OCI-LY1 (cell line): ENCODE measurements at regions not wholly inside any gene's neighbourhood (a gene's known extent, or its start where the extent isn't known, plus 50 kb on each side); places are given as distances from the start of the nearest gene placed in this dataset.
"Not testable (repeated sequence)": the region's sequence is repeated elsewhere in the genome, so short reads cannot be mapped to it uniquely, and the experiment has no call there.

Experiments
- H2AFZ ChIP-seq: fragments of 200-600 bp; sonication (generic), shearing (Covaris generic); 2 replicates; pipeline ENCODE4 v1.6.0; 2014; ENCODE audit warnings: antibody characterized with exemption, mild to moderate bottlenecking, low read length
- H3F3A ChIP-seq: fragments of 200-600 bp; sonication (generic), shearing (Covaris generic); 2 replicates; pipeline ENCODE4 v1.6.0; 2014; ENCODE audit warnings: mild to moderate bottlenecking, antibody characterized with exemption, low read length, moderate library complexity; ENCODE audit not compliant: insufficient read depth
- H3K27ac ChIP-seq: fragments of 200-600 bp; sonication (generic); 2 replicates; pipeline ENCODE4 v1.5.1; 2014; ENCODE audit warnings: low read length, mixed run types, mild to moderate bottlenecking, low read depth; ENCODE audit not compliant: poor library complexity, severe bottlenecking
- H3K27me3 ChIP-seq: fragments of 200-600 bp; sonication (generic); 2 replicates; pipeline ENCODE4 v1.6.0; 2014; ENCODE audit warnings: antibody characterized with exemption, mild to moderate bottlenecking, low read length, moderate library complexity; ENCODE audit not compliant: insufficient read depth
- H3K36me3 ChIP-seq: fragments of 200-600 bp; sonication (generic); 2 replicates; pipeline ENCODE4 v1.6.1; 2014; ENCODE audit warnings: mild to moderate bottlenecking, antibody characterized with exemption, low read length, moderate library complexity, mixed read lengths; ENCODE audit not compliant: insufficient read depth
- H3K4me1 ChIP-seq: fragments of 200-600 bp; sonication (generic); 2 replicates; pipeline ENCODE4 v1.5.1; 2014; ENCODE audit warnings: mild to moderate bottlenecking, low read length, moderate library complexity; ENCODE audit not compliant: insufficient read depth, severe bottlenecking
- H3K4me2 ChIP-seq: fragments of 200-600 bp; sonication (generic), shearing (Covaris generic); 2 replicates; pipeline ENCODE4 v1.6.1; 2014; ENCODE audit warnings: low read length
- H3K4me3 ChIP-seq: fragments of 200-600 bp; sonication (generic); 2 replicates; pipeline ENCODE4 v1.5.1; 2014; ENCODE audit warnings: low read length, low read depth, mild to moderate bottlenecking, mixed read lengths; ENCODE audit not compliant: poor library complexity, severe bottlenecking
- H3K79me2 ChIP-seq: fragments of 200-600 bp; shearing (Covaris generic); 2 replicates; pipeline ENCODE4 v1.6.1; 2016; ENCODE audit warnings: mixed run types, low read length, mixed read lengths; ENCODE audit not compliant: insufficient read depth
- H3K9ac ChIP-seq: fragments of 200-600 bp; sonication (generic), shearing (Covaris generic); 2 replicates; pipeline ENCODE4 v1.6.1; 2014; ENCODE audit warnings: mild to moderate bottlenecking, low read length, mixed read lengths
- H3K9me2 ChIP-seq: fragments of 200-600 bp; sonication (generic), shearing (Covaris generic); 2 replicates; pipeline ENCODE4 v1.6.1; 2014; ENCODE audit warnings: low read depth, mild to moderate bottlenecking, low read length, mixed read lengths
- H3K9me3 ChIP-seq: fragments of 200-600 bp; shearing (Covaris generic); 2 replicates; pipeline ENCODE4 v1.6.1; 2014; ENCODE audit warnings: low read length, mixed read lengths
- H4K20me1 ChIP-seq: fragments of 200-600 bp; sonication (generic), shearing (Covaris generic); 2 replicates; pipeline ENCODE4 v1.6.0; 2016; ENCODE audit warnings: mild to moderate bottlenecking, low read length; ENCODE audit not compliant: insufficient read depth
- EZH2 ChIP-seq: fragments of 200-600 bp; sonication (generic), shearing (Covaris generic); IDR thresholded peaks from 2 replicates; pipeline ENCODE4 v1.8.0; 2017; ENCODE audit warnings: borderline replicate concordance, mixed run types, mild to moderate bottlenecking, antibody characterized with exemption, low read length, moderate library complexity, mixed read lengths
- TF ChIP-seq, protein P1 (sequence below): fragments of 200-600 bp; sonication (generic), shearing (Covaris generic); IDR thresholded peaks from 2 replicates; pipeline ENCODE4 v1.5.1; 2017; ENCODE audit warnings: mild to moderate bottlenecking, antibody characterized with exemption, low read length, moderate library complexity, mixed read lengths

DNA sequence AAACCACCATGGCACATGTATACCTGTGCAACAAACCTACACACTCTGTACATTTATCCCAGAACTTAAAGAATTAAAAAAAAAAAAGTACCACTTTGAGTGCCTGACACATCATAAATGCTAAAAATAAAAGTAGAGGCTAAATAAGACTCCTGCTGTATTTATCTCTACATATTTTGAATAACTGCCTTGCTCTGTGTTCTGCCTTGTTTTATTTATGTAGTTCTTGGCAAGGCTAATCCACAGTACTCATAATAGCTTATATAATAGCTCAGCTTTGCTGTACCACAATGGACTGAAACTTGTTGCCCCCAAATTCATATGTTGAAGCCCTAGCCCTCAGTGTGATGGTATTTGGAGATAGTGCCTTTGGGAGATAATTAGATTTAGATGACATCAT is 95.4 kb upstream of the ADAMTS9 start:
- Histone ChIP-seq H3K9me2 (no peaks in the 10 kb centered on the region), H2AFZ (no peak overlapping the region), H3K79me2 (no peaks in the 10 kb centered on the region), H3K9me3 (no peaks in the 10 kb centered on the region), H4K20me1 (no peaks in the 10 kb centered on the region), H3K4me2 (no peak overlapping the region), H3K27me3 (no peaks in the 10 kb centered on the region), H3K36me3 (no peaks in the 10 kb centered on the region), H3K4me3 (no peak overlapping the region), H3F3A (no peaks in the 10 kb centered on the region), H3K27ac (no peak overlapping the region), H3K4me1 (no peaks in the 10 kb centered on the region), H3K9ac (no peak overlapping the region)
- TF ChIP-seq, protein P1, sequence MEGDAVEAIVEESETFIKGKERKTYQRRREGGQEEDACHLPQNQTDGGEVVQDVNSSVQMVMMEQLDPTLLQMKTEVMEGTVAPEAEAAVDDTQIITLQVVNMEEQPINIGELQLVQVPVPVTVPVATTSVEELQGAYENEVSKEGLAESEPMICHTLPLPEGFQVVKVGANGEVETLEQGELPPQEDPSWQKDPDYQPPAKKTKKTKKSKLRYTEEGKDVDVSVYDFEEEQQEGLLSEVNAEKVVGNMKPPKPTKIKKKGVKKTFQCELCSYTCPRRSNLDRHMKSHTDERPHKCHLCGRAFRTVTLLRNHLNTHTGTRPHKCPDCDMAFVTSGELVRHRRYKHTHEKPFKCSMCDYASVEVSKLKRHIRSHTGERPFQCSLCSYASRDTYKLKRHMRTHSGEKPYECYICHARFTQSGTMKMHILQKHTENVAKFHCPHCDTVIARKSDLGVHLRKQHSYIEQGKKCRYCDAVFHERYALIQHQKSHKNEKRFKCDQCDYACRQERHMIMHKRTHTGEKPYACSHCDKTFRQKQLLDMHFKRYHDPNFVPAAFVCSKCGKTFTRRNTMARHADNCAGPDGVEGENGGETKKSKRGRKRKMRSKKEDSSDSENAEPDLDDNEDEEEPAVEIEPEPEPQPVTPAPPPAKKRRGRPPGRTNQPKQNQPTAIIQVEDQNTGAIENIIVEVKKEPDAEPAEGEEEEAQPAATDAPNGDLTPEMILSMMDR: no peak
- no peak for TF ChIP-seq EZH2

DNA sequence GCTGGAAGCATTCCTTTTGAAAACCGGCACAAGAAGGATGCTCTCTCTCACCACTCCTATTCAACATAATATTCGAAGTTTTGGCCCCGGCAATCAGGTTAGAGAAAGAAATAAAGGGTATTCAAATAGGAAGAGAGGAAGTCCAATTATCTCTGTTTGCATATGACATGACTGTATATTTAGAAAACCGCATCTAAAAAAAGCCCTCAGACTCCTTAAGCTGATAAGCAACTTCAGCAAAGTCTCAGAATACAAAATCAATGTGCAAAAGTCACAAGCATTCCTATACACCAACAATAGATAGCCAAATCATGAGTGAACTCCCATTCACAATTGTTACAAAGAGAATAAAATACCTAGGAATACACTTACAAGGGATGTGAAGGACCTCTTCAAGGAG is 93.1 kb upstream of the ADAMTS9 start:
- H3K4me3 ChIP-seq, H3K9ac ChIP-seq, H4K20me1 ChIP-seq, H3K27ac ChIP-seq, H3K36me3 ChIP-seq, H3F3A ChIP-seq, H3K9me2 ChIP-seq, H2AFZ ChIP-seq, H3K4me2 ChIP-seq, H3K27me3 ChIP-seq, H3K79me2 ChIP-seq, H3K4me1 ChIP-seq, H3K9me3 ChIP-seq: not testable (repeated sequence)

DNA sequence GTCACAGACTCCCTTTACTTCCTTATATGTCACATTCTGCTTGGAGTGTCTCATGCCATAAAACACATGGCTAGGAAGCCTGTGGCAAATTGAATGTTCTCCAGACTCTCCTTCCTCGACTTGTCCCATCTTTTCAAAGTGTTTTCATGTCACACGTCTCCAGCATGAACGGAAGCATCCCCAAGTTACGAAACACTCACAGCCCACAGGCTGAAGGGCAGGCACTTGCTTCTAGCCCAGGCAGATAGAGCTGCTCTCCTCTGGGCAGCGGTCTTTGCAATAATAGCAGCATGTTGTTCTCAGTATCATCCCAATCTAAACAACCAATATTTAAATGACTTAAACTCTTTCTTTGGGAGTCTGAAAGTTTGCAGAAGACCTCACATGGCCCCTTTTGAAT is 85.3 kb upstream of the ADAMTS9 start:
- Histone ChIP-seq H2AFZ (no peak overlapping the region), H3K4me1 (no peaks in the 10 kb centered on the region), H3K79me2 (no peaks in the 10 kb centered on the region), H4K20me1 (no peaks in the 10 kb centered on the region), H3K9ac (no peak overlapping the region), H3K27ac (no peak overlapping the region), H3K9me2 (no peaks in the 10 kb centered on the region), H3K27me3 (no peaks in the 10 kb centered on the region), H3K36me3 (no peaks in the 10 kb centered on the region), H3K4me2 (no peak overlapping the region), H3F3A (no peaks in the 10 kb centered on the region), H3K4me3 (no peak overlapping the region), H3K9me3 (no peaks in the 10 kb centered on the region)
- TF ChIP-seq EZH2: no peak
- TF ChIP-seq, protein P1: no peak

DNA sequence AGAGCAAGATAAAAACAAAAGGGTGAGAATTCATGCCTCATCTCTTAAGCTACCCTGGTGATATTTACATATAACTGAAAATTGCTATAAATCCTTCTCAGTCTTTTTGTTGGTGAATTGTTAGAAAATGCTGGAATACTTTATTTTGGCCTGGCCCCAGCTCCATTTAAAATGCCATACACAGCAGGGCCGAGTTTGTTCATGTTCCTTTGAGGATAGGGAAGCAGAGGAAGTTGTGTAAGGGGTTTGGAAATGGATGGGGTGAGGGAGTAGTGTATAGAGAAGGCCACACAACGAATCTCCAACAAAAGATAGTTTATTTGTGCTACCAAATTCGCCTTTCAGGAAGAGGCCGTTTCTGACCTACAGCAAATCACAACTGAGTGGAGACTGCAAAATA is 78.6 kb upstream of the ADAMTS9 start:
- TF ChIP-seq, protein P1: no peak
- no peak for TF ChIP-seq EZH2
- Histone ChIP-seq H3K4me3 (no peak overlapping the region), H3K9ac (no peak overlapping the region), H2AFZ (no peak overlapping the region), H3F3A (no peaks in the 10 kb centered on the region), H3K36me3 (no peaks in the 10 kb centered on the region), H3K27ac (no peak overlapping the region), H3K27me3 (0 out of 2 replicates have a peak, but pooled peaks cover 3% of the 10 kb centered on the region), H3K4me2 (no peak overlapping the region), H3K4me1 (no peaks in the 10 kb centered on the region), H3K9me2 (no peaks in the 10 kb centered on the region), H4K20me1 (no peaks in the 10 kb centered on the region), H3K9me3 (no peaks in the 10 kb centered on the region), H3K79me2 (no peaks in the 10 kb centered on the region)
